ENCODE measurements at regions not wholly inside any gene's neighbourhood (a gene's known extent, or its start where the extent isn't known, plus 50 kb on each side); places are given as distances from the start of the nearest gene placed in this dataset.

DNA sequence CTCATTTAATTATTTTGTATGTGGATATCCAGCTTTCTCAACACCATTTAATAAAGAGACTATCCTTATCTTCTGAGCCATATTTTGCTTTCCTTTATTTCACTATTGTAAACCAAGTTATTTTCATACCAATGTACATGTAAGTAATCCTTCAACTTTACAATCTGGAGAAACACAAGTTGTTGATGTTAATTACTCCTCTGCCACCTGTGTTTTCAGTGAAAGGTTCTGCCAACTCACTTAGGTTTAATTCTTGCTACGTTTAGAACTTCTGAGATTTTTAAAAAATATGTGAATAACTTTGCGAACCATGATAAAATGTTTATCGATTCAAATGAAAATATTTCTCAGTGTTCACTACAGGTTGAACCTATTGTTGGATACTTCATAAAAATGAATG lies 244.4 kb downstream of the CDH7 start:
- ChIA-PET POLR2A (no interaction called here), CTCF (no interaction called here)
- no peak for DNase-seq (ENCODE audit: extremely low spot score)
- no peak for TF ChIP-seq ELF4 (IDR thresholded peaks at IDR 0.05)
- TF ChIP-seq ARNT (IDR thresholded peaks at IDR 0.05): no peak
- TF ChIP-seq TARDBP (IDR thresholded peaks at IDR 0.05): no peak
- TF ChIP-seq HDGF (IDR thresholded peaks at IDR 0.05; ENCODE audit: borderline replicate concordance): no peak
- TF ChIP-seq LEF1 (IDR thresholded peaks at IDR 0.05; ENCODE audit: borderline replicate concordance): no peak
- TF ChIP-seq, protein P1, sequence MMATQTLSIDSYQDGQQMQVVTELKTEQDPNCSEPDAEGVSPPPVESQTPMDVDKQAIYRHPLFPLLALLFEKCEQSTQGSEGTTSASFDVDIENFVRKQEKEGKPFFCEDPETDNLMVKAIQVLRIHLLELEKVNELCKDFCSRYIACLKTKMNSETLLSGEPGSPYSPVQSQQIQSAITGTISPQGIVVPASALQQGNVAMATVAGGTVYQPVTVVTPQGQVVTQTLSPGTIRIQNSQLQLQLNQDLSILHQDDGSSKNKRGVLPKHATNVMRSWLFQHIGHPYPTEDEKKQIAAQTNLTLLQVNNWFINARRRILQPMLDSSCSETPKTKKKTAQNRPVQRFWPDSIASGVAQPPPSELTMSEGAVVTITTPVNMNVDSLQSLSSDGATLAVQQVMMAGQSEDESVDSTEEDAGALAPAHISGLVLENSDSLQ (IDR thresholded peaks at IDR 0.05): no peak
- no peak for TF ChIP-seq NFRKB (IDR thresholded peaks at IDR 0.05)
- no peak for TF ChIP-seq SP1 (IDR thresholded peaks at IDR 0.05)
- no peak for TF ChIP-seq L3MBTL2 (conservative IDR thresholded peaks at IDR 0.05)
- TF ChIP-seq SUZ12 (IDR thresholded peaks at IDR 0.05): no peak

GRCh38 chr18:65994302-65994701 lies 243.5 kb downstream of the CDH7 start:
- no peak for DNase-seq (ENCODE audit: extremely low spot score)
- TF ChIP-seq HDGF (IDR thresholded peaks at IDR 0.05; ENCODE audit: borderline replicate concordance): no peak
- no peak for TF ChIP-seq TARDBP (IDR thresholded peaks at IDR 0.05)
- TF ChIP-seq LEF1 (IDR thresholded peaks at IDR 0.05; ENCODE audit: borderline replicate concordance): no peak
- CTCF ChIA-PET: no interaction called here
- POLR2A ChIA-PET: no interaction called here

DNA sequence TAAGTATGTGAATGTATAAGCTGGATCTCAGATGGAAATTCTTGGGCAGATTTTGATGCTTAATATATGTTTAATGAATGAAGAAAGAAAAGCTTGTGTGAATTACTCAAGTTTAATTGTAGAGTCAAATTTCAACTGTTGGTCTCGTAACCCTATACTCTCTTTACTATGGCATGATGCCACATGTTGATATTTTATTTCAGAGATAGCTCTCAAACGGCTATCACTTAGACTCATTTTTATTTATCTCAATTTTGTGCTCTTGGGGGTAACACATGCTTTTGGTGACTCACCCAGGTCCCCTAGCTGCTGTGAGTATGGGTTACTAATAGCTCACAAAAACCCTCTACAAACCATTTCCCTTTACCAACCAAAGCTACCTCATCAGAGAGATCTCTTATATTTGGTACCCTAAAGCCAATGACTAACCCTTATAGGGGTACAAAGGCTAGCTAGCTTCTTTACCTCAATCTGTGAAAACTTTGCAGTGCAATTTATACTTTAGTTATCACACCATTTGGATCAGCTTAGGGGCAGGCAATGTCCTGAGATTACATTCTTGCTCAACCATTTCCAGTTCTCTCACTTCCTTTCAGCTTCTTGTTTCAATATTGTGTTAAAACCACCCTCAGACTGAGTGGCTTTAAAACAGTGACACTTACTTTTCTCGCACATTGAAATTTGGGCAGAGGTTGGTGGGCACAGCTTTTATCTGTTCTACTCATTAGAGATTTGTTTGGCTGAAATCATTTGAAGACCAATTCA lies 240.3 kb downstream of the CDH7 start:
- no peak for TF ChIP-seq ELF4 (IDR thresholded peaks at IDR 0.05)
- TF ChIP-seq NFRKB (IDR thresholded peaks at IDR 0.05): no peak
- TF ChIP-seq FOXA1 (IDR thresholded peaks at IDR 0.05): no peak
- TF ChIP-seq L3MBTL2 (conservative IDR thresholded peaks at IDR 0.05): no peak
- TF ChIP-seq CTBP1 (IDR thresholded peaks at IDR 0.05; ENCODE audit: borderline replicate concordance): no peak
- no peak for TF ChIP-seq BHLHE40 (IDR thresholded peaks at IDR 0.05; ENCODE audit: borderline replicate concordance)
- TF ChIP-seq, protein P1 (IDR thresholded peaks at IDR 0.05): no peak
- TF ChIP-seq LEF1 (IDR thresholded peaks at IDR 0.05; ENCODE audit: borderline replicate concordance): no peak
- no peak for TF ChIP-seq SP1 (IDR thresholded peaks at IDR 0.05)
- no peak for TF ChIP-seq TARDBP (IDR thresholded peaks at IDR 0.05)
- TF ChIP-seq SUZ12 (IDR thresholded peaks at IDR 0.05): no peak
- no peak for TF ChIP-seq ZNF384 (IDR thresholded peaks at IDR 0.05)
- TF ChIP-seq FOXM1 (IDR thresholded peaks at IDR 0.05; ENCODE audit: borderline replicate concordance): no peak
- TF ChIP-seq HDGF (IDR thresholded peaks at IDR 0.05; ENCODE audit: borderline replicate concordance): no peak
- no peak for TF ChIP-seq FOXK2 (IDR thresholded peaks at IDR 0.05)
- no peak for TF ChIP-seq ARNT (IDR thresholded peaks at IDR 0.05)
- DNase-seq (ENCODE audit: extremely low spot score): no peak
- ChIA-PET CTCF (interaction anchor here (0.6 kb wide), 1 partner anchor 38 kb away, joined by 5 read pairs; no protein-coding TSS in a partner anchor), POLR2A (no interaction called here)

DNA sequence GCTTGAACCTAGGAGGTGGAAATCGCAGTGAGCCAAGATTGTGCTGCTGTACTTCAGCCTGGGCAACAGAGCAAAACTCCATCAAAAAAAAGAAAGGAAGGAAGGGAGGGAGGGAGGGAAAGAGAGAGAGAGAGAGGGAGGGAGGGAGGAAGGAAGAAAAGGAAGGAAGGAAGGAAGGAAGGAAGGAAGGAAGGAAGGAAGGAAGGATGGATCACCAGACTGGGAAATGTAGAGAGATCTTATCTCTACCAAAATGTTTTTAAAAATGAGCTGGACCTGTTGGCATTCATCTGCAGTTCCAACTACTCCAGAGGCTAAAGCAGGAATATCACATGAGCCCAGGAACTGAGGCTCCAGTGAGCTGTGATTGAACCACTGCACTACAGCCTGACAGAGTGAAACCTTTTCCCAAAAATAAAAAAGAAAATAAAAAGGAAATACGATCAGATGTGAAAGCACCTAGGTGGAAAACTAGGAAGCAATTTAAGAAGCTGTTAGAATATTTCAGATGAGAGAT lies 239.4 kb downstream of the CDH7 start:
- TF ChIP-seq SP1 (IDR thresholded peaks at IDR 0.05) (no peak), FOXA1 (IDR thresholded peaks at IDR 0.05) (no peak), ARNT (IDR thresholded peaks at IDR 0.05) (no peak), FOXM1 (IDR thresholded peaks at IDR 0.05; ENCODE audit: borderline replicate concordance) (no peak), ZNF384 (IDR thresholded peaks at IDR 0.05) (no peak), FOXK2 (IDR thresholded peaks at IDR 0.05) (no peak), LEF1 (IDR thresholded peaks at IDR 0.05; ENCODE audit: borderline replicate concordance) (no peak), BHLHE40 (IDR thresholded peaks at IDR 0.05; ENCODE audit: borderline replicate concordance) (no peak), HDGF (IDR thresholded peaks at IDR 0.05; ENCODE audit: borderline replicate concordance) (no peak), TARDBP (IDR thresholded peaks at IDR 0.05) (no peak), ELF4 (IDR thresholded peaks at IDR 0.05) (no peak), NFRKB (IDR thresholded peaks at IDR 0.05) (no peak)
- ChIA-PET POLR2A (no interaction called here), CTCF (interaction anchor here (0.6 kb wide), 1 partner anchor 38 kb away, joined by 5 read pairs; no protein-coding TSS in a partner anchor)
- DNase-seq (ENCODE audit: extremely low spot score): no peak

GRCh38 chr18:65988972-65989371 lies 238.2 kb downstream of the CDH7 start:
- TF ChIP-seq NFRKB (IDR thresholded peaks at IDR 0.05) (no peak), ELF4 (IDR thresholded peaks at IDR 0.05) (no peak), LEF1 (IDR thresholded peaks at IDR 0.05; ENCODE audit: borderline replicate concordance) (no peak), TARDBP (IDR thresholded peaks at IDR 0.05) (no peak), ZNF384 (IDR thresholded peaks at IDR 0.05) (no peak), HDGF (IDR thresholded peaks at IDR 0.05; ENCODE audit: borderline replicate concordance) (no peak), BHLHE40 (IDR thresholded peaks at IDR 0.05; ENCODE audit: borderline replicate concordance) (no peak), FOXK2 (IDR thresholded peaks at IDR 0.05) (no peak), SUZ12 (IDR thresholded peaks at IDR 0.05) (no peak), FOXA1 (IDR thresholded peaks at IDR 0.05) (no peak), ARNT (IDR thresholded peaks at IDR 0.05) (no peak), L3MBTL2 (conservative IDR thresholded peaks at IDR 0.05) (no peak)
- TF ChIP-seq, protein P1 (IDR thresholded peaks at IDR 0.05): no peak
- ChIA-PET POLR2A (no interaction called here), CTCF (no interaction called here)
- no peak for DNase-seq (ENCODE audit: extremely low spot score)

DNA sequence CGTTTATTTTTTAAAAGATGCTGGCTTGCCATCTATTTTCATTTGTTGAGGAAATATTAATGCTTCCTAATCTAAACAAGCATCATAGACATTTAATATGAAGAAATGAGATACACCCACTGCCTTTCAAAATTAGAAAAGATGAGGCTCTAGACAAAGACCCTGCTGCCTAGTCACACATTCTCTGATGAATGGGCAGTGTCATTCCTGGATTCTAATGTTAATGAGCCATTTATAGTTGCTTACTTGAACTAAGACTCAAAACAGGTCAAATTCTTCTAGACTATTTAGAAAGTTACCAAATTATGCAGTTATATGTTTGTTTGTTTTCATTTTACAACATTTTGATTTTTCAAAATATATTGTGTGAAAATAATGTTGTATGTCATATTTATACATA lies 237.6 kb downstream of the CDH7 start:
- TF ChIP-seq CTBP1 (IDR thresholded peaks at IDR 0.05; ENCODE audit: borderline replicate concordance) (no peak), LEF1 (IDR thresholded peaks at IDR 0.05; ENCODE audit: borderline replicate concordance) (no peak), FOXM1 (IDR thresholded peaks at IDR 0.05; ENCODE audit: borderline replicate concordance) (no peak), ELF4 (IDR thresholded peaks at IDR 0.05) (no peak), SP1 (IDR thresholded peaks at IDR 0.05) (no peak), TARDBP (IDR thresholded peaks at IDR 0.05) (no peak), ZNF384 (IDR thresholded peaks at IDR 0.05) (no peak), ARNT (IDR thresholded peaks at IDR 0.05) (no peak), HDGF (IDR thresholded peaks at IDR 0.05; ENCODE audit: borderline replicate concordance) (no peak), NFRKB (IDR thresholded peaks at IDR 0.05) (no peak), SUZ12 (IDR thresholded peaks at IDR 0.05) (no peak), BHLHE40 (IDR thresholded peaks at IDR 0.05; ENCODE audit: borderline replicate concordance) (no peak), FOXA1 (IDR thresholded peaks at IDR 0.05) (no peak), FOXK2 (IDR thresholded peaks at IDR 0.05) (no peak), L3MBTL2 (conservative IDR thresholded peaks at IDR 0.05) (no peak)
- TF ChIP-seq, protein P1 (IDR thresholded peaks at IDR 0.05): no peak

More for the DNA sequence above, 237.6 kb downstream of the CDH7 start:
- POLR2A ChIA-PET: no interaction called here
- no peak for DNase-seq (ENCODE audit: extremely low spot score)
- CTCF ChIA-PET: no interaction called here
